Ascending aorta (tissue), 2 donors: ENCODE measurements at regions not wholly inside any gene's neighbourhood (a gene's known extent, or its start where the extent isn't known, plus 50 kb on each side); places are given as distances from the start of the nearest gene placed in this dataset.

Experiments used
- DNase-seq, 2 donors: peaks; one replicate each; pipeline ENCODE4 v3.0.0-alpha.2; 2019; ENCODE audit warnings: low spot score in 2 of 2
- H3K27ac ChIP-seq, 2 donors: fragments of 200-600 bp; sonication (generic); one replicate each; pipeline ENCODE4 v1.5.1; 2016 to 2017; ENCODE audit warnings: mild to moderate bottlenecking in 1 of 2
- H3K27me3 ChIP-seq: fragments of 200-600 bp; sonication (generic); one replicate; pipeline ENCODE4 v1.5.1; 2017
- H3K36me3 ChIP-seq, 2 donors: fragments of 200-600 bp; sonication (generic); one replicate each; pipeline ENCODE4 v1.5.1; 2016
- H3K4me1 ChIP-seq, 2 donors: fragments of 200-600 bp; sonication (generic); one replicate each; pipeline ENCODE4 v1.5.1; 2016 to 2017; ENCODE audit warnings: mild to moderate bottlenecking in 1 of 2
- H3K4me3 ChIP-seq, 2 donors: fragments of 200-600 bp; sonication (generic); one replicate each; pipeline ENCODE4 v1.5.1; 2016 to 2017; ENCODE audit warnings: mild to moderate bottlenecking in 1 of 2
- H3K9me3 ChIP-seq, 2 donors: fragments of 200-600 bp; sonication (generic); one replicate each; pipeline ENCODE4 v1.5.1; 2016
- CTCF ChIP-seq, 3 experiments: fragments of 200-600 bp in 2 of 3; fragments of 450-650 bp in 1 of 3; sonication (generic) in 2 of 3; IDR thresholded peaks; one replicate each; pipeline ENCODE4 v1.5.1; 2016 to 2019; ENCODE audit warnings: antibody characterized with exemption in 3 of 3, mild to moderate bottlenecking in 1 of 3, moderate library complexity in 1 of 3
- intact Hi-C: fragments of 100-400 bp; cut with DNase I; formaldehyde crosslinking; loops from one replicate; pipeline ENCODE4 v1.15.1; 2023

DNA sequence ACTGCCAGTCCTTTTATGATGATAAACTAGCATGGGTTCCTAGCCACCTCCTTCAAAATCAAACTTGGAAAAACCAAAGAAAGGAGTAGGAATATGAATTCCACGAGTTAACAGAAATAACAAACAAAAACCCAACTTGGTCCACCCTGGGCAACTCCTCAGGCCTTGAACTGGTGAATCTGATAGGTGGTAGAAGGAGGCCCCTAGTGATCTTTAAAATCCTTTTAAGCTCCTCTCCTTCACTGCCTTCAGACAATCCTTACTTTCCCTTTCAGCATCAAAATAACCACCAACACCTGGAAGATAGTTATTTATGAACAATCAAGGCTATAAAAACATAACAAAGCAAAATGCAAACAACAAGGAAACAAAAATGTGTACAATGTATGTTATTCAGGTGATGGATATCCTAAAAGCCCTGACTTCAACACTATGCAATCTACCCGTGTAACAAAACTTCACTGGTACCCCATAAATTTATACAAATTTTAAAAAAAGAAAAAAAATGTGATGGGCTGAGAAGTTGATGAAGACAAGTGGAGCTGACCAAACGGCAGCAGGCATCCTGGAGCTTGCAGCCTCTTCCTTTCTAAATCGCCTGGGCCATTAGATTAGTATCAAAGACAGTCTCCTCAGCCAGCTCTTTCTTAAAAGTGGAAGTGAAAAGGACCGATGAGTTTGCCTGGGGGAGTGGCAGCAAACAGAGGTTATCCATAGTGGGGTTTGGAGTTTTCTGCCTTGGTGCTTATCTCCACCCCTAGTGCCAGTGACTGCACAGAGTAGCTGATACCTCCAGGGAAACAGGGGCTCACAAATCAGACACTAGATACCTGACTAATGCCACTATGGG lies 179.6 kb downstream of the TMA16 start:
- H3K27me3 ChIP-seq: no peaks in the 10 kb centered on the region
- no peak for TF ChIP-seq CTCF (IDR thresholded peaks at IDR 0.05)
- no peak overlapping the region for H3K27ac ChIP-seq
- intact Hi-C loops: no loop called here
- no peaks in the 10 kb centered on the region for H3K36me3 ChIP-seq
- DNase-seq: no peak
- no peak overlapping the region for H3K4me3 ChIP-seq
- no peaks in the 10 kb centered on the region for H3K4me1 ChIP-seq
- no peaks in the 10 kb centered on the region for H3K9me3 ChIP-seq

GRCh38 chr4:163679189-163679588 lies 184.7 kb downstream of the TMA16 start:
- no peak for TF ChIP-seq CTCF (IDR thresholded peaks at IDR 0.05)
- DNase-seq: no peak
- Histone ChIP-seq H3K4me1 (no peaks in the 10 kb centered on the region), H3K27me3 (no peaks in the 10 kb centered on the region), H3K9me3 (no peaks in the 10 kb centered on the region), H3K36me3 (no peaks in the 10 kb centered on the region), H3K4me3 (no peak overlapping the region), H3K27ac (no peak overlapping the region)
- intact Hi-C loops: no loop called here

- TF ChIP-seq CTCF (IDR thresholded peaks at IDR 0.05): no peak
- Histone ChIP-seq H3K27me3 (no peaks in the 10 kb centered on the region), H3K9me3 (no peaks in the 10 kb centered on the region), H3K27ac (no peak overlapping the region), H3K4me3 (no peak overlapping the region), H3K4me1 (no peaks in the 10 kb centered on the region), H3K36me3 (no peaks in the 10 kb centered on the region)
- intact Hi-C loops: no loop called here
- no peak for DNase-seq
Measured at GRCh38 chr4:163680386-163681098, 186.1 kb downstream of the TMA16 start.

DNA sequence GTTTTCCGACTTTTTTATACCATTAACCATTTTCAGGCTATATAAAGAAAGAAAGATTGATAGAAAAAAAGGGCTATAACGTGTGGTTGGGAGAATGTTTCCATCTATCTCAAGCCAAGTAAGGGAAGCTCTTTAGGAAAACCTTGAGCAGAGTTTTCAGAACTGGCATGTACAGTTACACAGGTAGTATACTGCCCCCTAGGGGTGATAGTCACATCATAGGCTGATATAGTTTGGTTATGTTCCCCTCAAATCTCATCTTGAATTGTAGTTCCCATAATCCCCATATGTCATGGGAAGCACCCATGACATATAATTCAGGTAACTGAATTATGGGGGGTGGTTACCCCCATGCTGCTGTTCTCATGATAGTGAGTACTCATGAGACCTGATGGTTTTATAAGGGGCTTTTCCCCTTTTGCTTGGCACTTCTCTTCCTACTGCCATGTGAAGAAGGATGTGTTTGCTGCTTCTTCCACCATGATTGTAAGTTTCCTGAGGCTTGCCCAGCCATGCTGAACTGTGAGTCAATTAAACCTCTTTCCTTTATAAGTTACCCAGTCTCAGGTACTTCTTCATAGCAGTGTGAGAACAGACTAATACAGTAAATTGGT lies 186.8 kb downstream of the TMA16 start:
- H3K36me3 ChIP-seq: no peaks in the 10 kb centered on the region
- peak in 1 of 3 experiments; percentile 29 for TF ChIP-seq CTCF (IDR thresholded peaks at IDR 0.05)
- H3K27me3 ChIP-seq: no peaks in the 10 kb centered on the region
- no peaks in the 10 kb centered on the region for H3K4me1 ChIP-seq
- H3K4me3 ChIP-seq: no peak overlapping the region
- no peaks in the 10 kb centered on the region for H3K9me3 ChIP-seq
- no peak for DNase-seq
- intact Hi-C loops: no loop called here
- H3K27ac ChIP-seq: no peak overlapping the region

DNA sequence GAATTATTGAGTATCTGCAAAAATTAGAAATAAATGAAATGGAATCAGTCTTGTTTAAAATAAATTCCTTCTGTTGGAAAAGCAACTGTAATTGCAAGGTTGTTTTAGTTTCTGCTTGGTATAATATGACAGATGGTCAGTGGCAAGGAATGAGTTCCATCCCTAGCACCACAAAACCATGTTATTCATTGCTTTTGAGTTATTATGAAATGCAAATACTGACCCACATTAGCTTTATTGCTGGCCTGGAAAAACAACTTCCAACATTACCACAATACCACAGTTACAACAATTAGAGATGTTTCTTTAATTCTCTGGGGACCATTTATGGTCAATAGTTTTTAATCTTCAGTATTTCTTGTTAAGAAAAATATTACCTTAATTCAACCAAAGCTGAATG lies 194.4 kb downstream of the TMA16 start:
- TF ChIP-seq CTCF (IDR thresholded peaks at IDR 0.05): no peak
- DNase-seq: no peak
- H3K9me3 ChIP-seq: no peaks in the 10 kb centered on the region

More for the DNA sequence above, 194.4 kb downstream of the TMA16 start:
- intact Hi-C loops: no loop called here
- Histone ChIP-seq H3K4me3 (no peak overlapping the region), H3K27me3 (no peaks in the 10 kb centered on the region), H3K27ac (no peak overlapping the region), H3K36me3 (no peaks in the 10 kb centered on the region), H3K4me1 (no peaks in the 10 kb centered on the region)
